CD4-positive, alpha-beta T cell (primary cell): ENCODE measurements at regions not wholly inside any gene's neighbourhood (a gene's known extent, or its start where the extent isn't known, plus 50 kb on each side); places are given as distances from the start of the nearest gene placed in this dataset.

Experiments used
- ATAC-seq: fragments of 200-7000 bp; cut with Tn5 transposase; one replicate; pipeline ENCODE4 v1.10.0; 2022; ENCODE audit warnings: mild to moderate bottlenecking; ENCODE audit not compliant: poor library complexity
- CTCF ChIA-PET: fragments of 350-600 bp; sonication (Branson Sonifier 250); formaldehyde crosslinking; loops from one replicate; lab custom pipeline; 2021; ENCODE audit warnings: antibody characterized with exemption, inconsistent platforms; lab: Charles Lee
- POLR2A ChIA-PET: fragments of 350-600 bp; sonication (Branson Sonifier 250); formaldehyde crosslinking; loops from one replicate; lab custom pipeline; 2021; ENCODE audit warnings: antibody characterized with exemption, inconsistent platforms; lab: Charles Lee
- DNase-seq, 14 experiments: peaks; one replicate each; pipeline ENCODE4 v3.0.0-alpha.2; 2013 to 2020; ENCODE audit warnings: mixed read lengths in 2 of 14
- H3K27ac ChIP-seq, 2 donors: one replicate each; pipeline versions ENCODE4 v1.5.1 to v1.7.0; 2013; ENCODE audit warnings: low read length in 2 of 2, low read depth in 1 of 2, mild to moderate bottlenecking in 1 of 2
- H3K27me3 ChIP-seq, 2 experiments: 1 replicate in 1 of 2; 2 replicates in 1 of 2; pipeline versions ENCODE4 v1.6.1 to v1.7.0; 2013; ENCODE audit warnings: low read length in 2 of 2, control low read depth in 1 of 2, mild to moderate bottlenecking in 1 of 2, moderate library complexity in 1 of 2; ENCODE audit not compliant: insufficient read depth in 2 of 2, control insufficient read depth in 1 of 2
- H3K36me3 ChIP-seq: one replicate; pipeline ENCODE4 v1.6.1; 2013; ENCODE audit warnings: low read length, control low read depth; ENCODE audit not compliant: insufficient read depth
- H3K4me1 ChIP-seq: one replicate; pipeline ENCODE4 v1.6.1; 2013; ENCODE audit warnings: low read length, control low read depth; ENCODE audit not compliant: insufficient read depth
- H3K4me3 ChIP-seq: one replicate; pipeline ENCODE4 v1.5.1; 2013; ENCODE audit warnings: mild to moderate bottlenecking, low read length, moderate library complexity
- H3K9me3 ChIP-seq, 2 experiments: 1 replicate in 1 of 2; 2 replicates in 1 of 2; pipeline versions ENCODE4 v1.6.1 to v1.7.0; 2013; ENCODE audit warnings: low read length in 2 of 2, mild to moderate bottlenecking in 2 of 2, control low read depth in 1 of 2, moderate library complexity in 1 of 2; ENCODE audit not compliant: control insufficient read depth in 1 of 2, insufficient read depth in 1 of 2
- H3K27ac Mint-ChIP-seq: one replicate; pipeline ENCODE4 v1.8.0; 2020; ENCODE audit warnings: mixed read lengths
- H3K27me3 Mint-ChIP-seq: one replicate; pipeline ENCODE4 v1.8.0; 2021; ENCODE audit warnings: mixed read lengths
- H3K36me3 Mint-ChIP-seq: one replicate; pipeline ENCODE4 v1.8.0; 2021; ENCODE audit warnings: low read depth, mixed read lengths
- H3K4me1 Mint-ChIP-seq: one replicate; pipeline ENCODE4 v1.8.0; 2021; ENCODE audit warnings: low read depth, mixed read lengths
- H3K4me3 Mint-ChIP-seq: one replicate; pipeline ENCODE4 v1.8.0; 2020; ENCODE audit warnings: mild to moderate bottlenecking, mixed read lengths
- H3K9me3 Mint-ChIP-seq: one replicate; pipeline ENCODE4 v1.8.0; 2020; ENCODE audit warnings: mixed read lengths
- intact Hi-C, 2 experiments: fragments of 100-400 bp; cut with DNase I in 1 of 2; cut with micrococcal nuclease in 1 of 2; formaldehyde crosslinking; loops; one replicate each; pipeline versions ENCODE4 v1.15.1 to v1.9.0; 2023 to 2025; cut with DNase I, micrococcal nuclease
- TF ChIP-seq, protein P1 (sequence below): fragments of 200-600 bp; IDR thresholded peaks from one replicate; pipeline ENCODE4 v1.8.0; 2022; ENCODE audit warnings: antibody characterized with exemption, mild to moderate bottlenecking

DNA sequence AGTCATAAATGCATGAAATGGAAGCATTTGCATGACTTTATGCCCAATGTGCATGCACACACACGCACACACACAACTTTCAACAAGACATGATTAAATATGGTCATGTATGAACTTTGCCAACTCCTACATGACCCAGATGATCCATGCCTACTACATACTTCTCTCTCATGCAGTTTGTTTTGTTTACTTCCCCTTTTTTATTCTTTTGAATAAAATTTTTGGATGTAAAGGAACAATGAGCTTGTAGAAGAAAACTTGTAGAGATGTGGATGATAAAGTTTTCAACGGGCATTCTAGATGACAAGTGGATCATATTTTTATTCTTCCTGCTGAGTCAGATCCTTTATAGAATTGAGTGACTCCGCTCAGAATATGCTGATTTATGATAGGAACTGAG lies 50.8 kb upstream of the AIG1 start:
- DNase-seq (no peak), ATAC-seq (no peak)
- intact Hi-C loops: no loop called here
- no peak overlapping the region for H3K27ac Mint-ChIP-seq
- no peaks in the 10 kb centered on the region for H3K4me1 Mint-ChIP-seq
- Histone ChIP-seq H3K9me3 (no peaks in the 10 kb centered on the region), H3K27me3 (no peaks in the 10 kb centered on the region), H3K27ac (no peak overlapping the region), H3K4me3 (no peak overlapping the region), H3K36me3 (no peaks in the 10 kb centered on the region), H3K4me1 (no peaks in the 10 kb centered on the region)
- H3K4me3 Mint-ChIP-seq: no peak overlapping the region
- ChIA-PET CTCF (no interaction called here), POLR2A (no interaction called here)
- TF ChIP-seq, protein P1, sequence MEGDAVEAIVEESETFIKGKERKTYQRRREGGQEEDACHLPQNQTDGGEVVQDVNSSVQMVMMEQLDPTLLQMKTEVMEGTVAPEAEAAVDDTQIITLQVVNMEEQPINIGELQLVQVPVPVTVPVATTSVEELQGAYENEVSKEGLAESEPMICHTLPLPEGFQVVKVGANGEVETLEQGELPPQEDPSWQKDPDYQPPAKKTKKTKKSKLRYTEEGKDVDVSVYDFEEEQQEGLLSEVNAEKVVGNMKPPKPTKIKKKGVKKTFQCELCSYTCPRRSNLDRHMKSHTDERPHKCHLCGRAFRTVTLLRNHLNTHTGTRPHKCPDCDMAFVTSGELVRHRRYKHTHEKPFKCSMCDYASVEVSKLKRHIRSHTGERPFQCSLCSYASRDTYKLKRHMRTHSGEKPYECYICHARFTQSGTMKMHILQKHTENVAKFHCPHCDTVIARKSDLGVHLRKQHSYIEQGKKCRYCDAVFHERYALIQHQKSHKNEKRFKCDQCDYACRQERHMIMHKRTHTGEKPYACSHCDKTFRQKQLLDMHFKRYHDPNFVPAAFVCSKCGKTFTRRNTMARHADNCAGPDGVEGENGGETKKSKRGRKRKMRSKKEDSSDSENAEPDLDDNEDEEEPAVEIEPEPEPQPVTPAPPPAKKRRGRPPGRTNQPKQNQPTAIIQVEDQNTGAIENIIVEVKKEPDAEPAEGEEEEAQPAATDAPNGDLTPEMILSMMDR: no peak
- H3K9me3 Mint-ChIP-seq: no peaks in the 10 kb centered on the region
- no peaks in the 10 kb centered on the region for H3K27me3 Mint-ChIP-seq
- no peaks in the 10 kb centered on the region for H3K36me3 Mint-ChIP-seq
